Thymus (tissue), 11 donors: ENCODE measurements at regions not wholly inside any gene's neighbourhood (a gene's known extent, or its start where the extent isn't known, plus 50 kb on each side); places are given as distances from the start of the nearest gene placed in this dataset.
"Not testable (repeated sequence)": the region's sequence is repeated elsewhere in the genome, so short reads cannot be mapped to it uniquely, and the experiment has no call there.

Source experiments
- DNase-seq, 9 donors: peaks; one replicate each; pipeline ENCODE4 v3.0.0-alpha.2; 2013; ENCODE audit warnings: low spot score in 9 of 9, low read depth in 6 of 9, missing footprints in 1 of 9
- H3K27ac ChIP-seq, 2 donors: one replicate each; pipeline ENCODE4 v1.5.1; 2013; ENCODE audit warnings: control low read depth in 1 of 2, low read depth in 1 of 2, low read length in 1 of 2, mild to moderate bottlenecking in 1 of 2, moderate library complexity in 1 of 2
- H3K27me3 ChIP-seq, 2 donors: one replicate each; pipeline ENCODE4 v1.5.1; 2013; ENCODE audit warnings: low read length in 1 of 2; ENCODE audit not compliant: control insufficient read depth in 2 of 2, insufficient read depth in 1 of 2
- H3K36me3 ChIP-seq, 2 donors: one replicate each; pipeline ENCODE4 v1.5.1; 2013; ENCODE audit warnings: low read length in 1 of 2, mild to moderate bottlenecking in 1 of 2, moderate library complexity in 1 of 2; ENCODE audit not compliant: control insufficient read depth in 2 of 2, insufficient read depth in 2 of 2
- H3K4me1 ChIP-seq, 2 donors: one replicate each; pipeline ENCODE4 v1.5.1; 2013; ENCODE audit warnings: low read length in 2 of 2; ENCODE audit not compliant: control insufficient read depth in 2 of 2, insufficient read depth in 2 of 2
- H3K4me3 ChIP-seq, 2 donors: one replicate each; pipeline ENCODE4 v1.5.1; 2013; ENCODE audit warnings: low read length in 2 of 2, control low read depth in 1 of 2, mild to moderate bottlenecking in 1 of 2
- H3K9me3 ChIP-seq, 2 donors: one replicate each; pipeline ENCODE4 v1.5.1; 2013; ENCODE audit warnings: low read length in 1 of 2, mild to moderate bottlenecking in 1 of 2; ENCODE audit not compliant: control insufficient read depth in 2 of 2, insufficient read depth in 1 of 2
- WGBS: extraction: QIAGEN DNeasy Blood & Tissue Kit; methylation state at CpG from one replicate; pipeline ENCODE4 v1.1.7; 2013; 5-methylcytosine and 5-hydroxymethylcytosine counted together
- donor health status: healthy.

- H3K9me3 ChIP-seq, H3K27ac ChIP-seq, DNase-seq, H3K27me3 ChIP-seq, H3K4me3 ChIP-seq, H3K36me3 ChIP-seq, H3K4me1 ChIP-seq: not testable (repeated sequence)
- WGBS: 94% methylated on average over 3 of the region's 3 CpGs
These were observed 450.2 kb downstream of the BTG1 start for GRCh38 chr12:91695406-91695805.

DNA sequence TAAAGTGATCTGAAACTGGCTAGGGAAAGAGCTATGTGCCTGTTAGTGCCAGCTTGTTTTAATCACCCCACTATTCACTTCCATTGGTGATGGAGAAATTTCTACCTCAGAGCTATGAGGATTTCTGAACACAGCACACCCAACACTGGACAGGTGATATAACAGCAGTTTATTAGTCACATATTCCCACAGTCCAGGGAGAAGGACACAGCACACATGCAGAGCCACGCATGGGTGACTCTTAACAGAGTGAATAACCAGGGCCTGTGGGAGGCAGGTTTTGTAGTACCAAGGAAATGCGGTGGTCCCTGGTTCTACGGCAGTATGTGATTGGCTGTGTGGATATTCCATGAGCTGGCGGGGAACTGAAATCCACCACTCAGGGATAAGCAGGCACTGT lies 455.1 kb downstream of the BTG1 start:
- 98% methylated on average over 4 of the region's 4 CpGs for WGBS
- Histone ChIP-seq H3K4me3 (no peak overlapping the region), H3K27me3 (no peaks in the 10 kb centered on the region), H3K4me1 (peaks cover 4 to 5% of the 10 kb centered on the region in 2 donors), H3K36me3 (no peaks in the 10 kb centered on the region), H3K9me3 (no peaks in the 10 kb centered on the region), H3K27ac (no peak overlapping the region)
- DNase-seq: no peak

- H3K27me3 ChIP-seq: no peaks in the 10 kb centered on the region
- H3K4me1 ChIP-seq: peaks cover 4 to 5% of the 10 kb centered on the region in 2 donors
- peak in 7 of 9 donors; percentile 13 to 60 (median 15) for DNase-seq
- 33% methylated on average over 3 of the region's 3 CpGs for WGBS
- H3K9me3 ChIP-seq: no peaks in the 10 kb centered on the region
- peak overlapping the region in 1 of 2 donors; percentile 18 for H3K27ac ChIP-seq
- no peak overlapping the region for H3K4me3 ChIP-seq
- no peaks in the 10 kb centered on the region for H3K36me3 ChIP-seq
These were observed 458.3 kb downstream of the BTG1 start for GRCh38 chr12:91687052-91688017.

DNA sequence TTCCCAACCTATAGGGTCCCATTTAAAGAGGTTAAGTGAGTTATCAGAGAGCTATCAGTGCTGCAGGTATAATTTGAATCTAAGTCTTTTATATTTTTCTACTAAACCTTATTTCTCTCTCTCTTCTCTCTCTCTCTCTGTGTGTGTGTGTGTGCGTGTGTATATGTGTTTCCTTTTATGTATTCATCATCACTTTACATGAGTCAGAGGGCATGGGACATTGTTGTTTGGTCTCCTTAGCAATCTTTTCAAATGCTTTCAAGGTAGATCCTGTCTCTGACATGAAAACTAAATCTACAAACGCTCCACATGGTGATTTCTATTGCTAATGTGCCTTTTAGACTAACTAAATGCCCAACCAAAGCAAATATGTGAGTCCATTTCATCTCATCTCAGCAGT lies 459.7 kb downstream of the BTG1 start:
- Histone ChIP-seq H3K36me3 (no peaks in the 10 kb centered on the region), H3K27ac (no peak overlapping the region), H3K4me3 (no peak overlapping the region), H3K4me1 (peaks cover 4 to 5% of the 10 kb centered on the region in 2 donors), H3K9me3 (no peaks in the 10 kb centered on the region), H3K27me3 (no peaks in the 10 kb centered on the region)
- peak in 1 of 9 donors; percentile 6 for DNase-seq
- 91% methylated on average over 2 of the region's 2 CpGs for WGBS

GRCh38 chr12:91681751-91682150 lies 463.9 kb downstream of the BTG1 start:
- H3K36me3 ChIP-seq: no peaks in the 10 kb centered on the region
- WGBS: 91% methylated on average over 11 of the region's 11 CpGs
- no peak overlapping the region for H3K27ac ChIP-seq

GRCh38 chr12:91680864-91681263 lies 464.8 kb downstream of the BTG1 start:
- no peaks in the 10 kb centered on the region for H3K36me3 ChIP-seq
- H3K27ac ChIP-seq: no peak overlapping the region
- DNase-seq: no peak
- no peaks in the 10 kb centered on the region for H3K4me1 ChIP-seq
- no peak overlapping the region for H3K4me3 ChIP-seq
- 98% methylated on average over 2 of the region's 2 CpGs for WGBS
- no peaks in the 10 kb centered on the region for H3K9me3 ChIP-seq
- no peaks in the 10 kb centered on the region for H3K27me3 ChIP-seq

More at GRCh38 chr12:91681751-91682150, 463.9 kb downstream of the BTG1 start:
- Histone ChIP-seq H3K9me3 (no peaks in the 10 kb centered on the region), H3K27me3 (no peaks in the 10 kb centered on the region), H3K4me3 (no peak overlapping the region), H3K4me1 (no peaks in the 10 kb centered on the region)
- no peak for DNase-seq

DNA sequence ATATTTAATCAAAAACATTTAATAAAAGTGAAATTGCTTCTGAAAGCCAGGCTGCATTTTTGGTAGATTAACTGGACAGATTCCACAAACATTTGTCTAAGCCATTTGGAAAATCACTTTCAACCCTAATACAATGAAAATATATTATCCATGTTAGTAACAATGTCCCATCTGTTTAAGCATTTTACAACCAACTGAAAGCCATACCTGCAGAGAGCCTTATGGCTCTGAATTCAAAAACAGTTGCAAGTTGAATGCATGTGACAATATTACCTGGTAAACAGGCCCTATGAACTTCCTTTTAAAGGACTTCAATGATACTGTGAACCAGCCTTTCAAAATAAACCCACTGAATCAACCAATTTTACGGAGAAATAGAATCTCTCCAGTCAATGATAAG lies 468.1 kb downstream of the BTG1 start:
- Histone ChIP-seq H3K27me3 (no peaks in the 10 kb centered on the region), H3K27ac (no peak overlapping the region), H3K9me3 (no peaks in the 10 kb centered on the region), H3K4me1 (no peaks in the 10 kb centered on the region), H3K4me3 (no peak overlapping the region), H3K36me3 (no peaks in the 10 kb centered on the region)
- WGBS: 99% methylated on average over 1 of the region's 1 CpG
- no peak for DNase-seq

GRCh38 chr12:91675401-91675800 lies 470.2 kb downstream of the BTG1 start:
- H3K27me3 ChIP-seq: no peaks in the 10 kb centered on the region
- H3K4me3 ChIP-seq: no peak overlapping the region
- no peaks in the 10 kb centered on the region for H3K9me3 ChIP-seq
- H3K27ac ChIP-seq: no peak overlapping the region
- WGBS: 97% methylated on average over 2 of the region's 2 CpGs
- no peaks in the 10 kb centered on the region for H3K36me3 ChIP-seq
- DNase-seq: no peak
- no peaks in the 10 kb centered on the region for H3K4me1 ChIP-seq

DNA sequence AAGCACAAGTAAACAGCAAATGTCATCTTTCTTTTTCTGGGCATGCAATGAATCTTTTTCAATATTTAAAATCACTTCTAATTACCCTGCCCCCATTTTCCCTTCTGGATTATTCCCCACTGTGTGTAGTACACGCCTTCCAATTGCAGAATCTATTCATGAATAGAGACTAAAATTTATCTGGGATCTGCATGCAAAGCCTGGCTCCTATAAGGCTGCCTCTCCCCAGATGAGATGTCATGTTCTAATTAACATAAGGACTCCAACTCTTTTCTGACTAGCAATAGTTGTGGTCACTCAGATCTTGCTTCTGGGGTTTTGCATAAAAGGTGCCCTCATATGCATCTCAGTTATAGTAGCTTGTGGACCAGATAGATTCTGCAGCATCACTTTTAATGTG lies 473.5 kb downstream of the BTG1 start:
- DNase-seq: no peak
- H3K27me3 ChIP-seq: no peaks in the 10 kb centered on the region
- no peaks in the 10 kb centered on the region for H3K9me3 ChIP-seq
- no peaks in the 10 kb centered on the region for H3K36me3 ChIP-seq
- H3K4me1 ChIP-seq: no peaks in the 10 kb centered on the region
- H3K27ac ChIP-seq: no peak overlapping the region
- 92% methylated on average over 1 of the region's 1 CpG for WGBS
- H3K4me3 ChIP-seq: no peak overlapping the region
